ENCODE measurements at regions not wholly inside any gene's neighbourhood (a gene's known extent, or its start where the extent isn't known, plus 50 kb on each side); places are given as distances from the start of the nearest gene placed in this dataset.

GRCh38 chr18:41529093-41529492 is 425.9 kb upstream of the PIK3C3 start:
- TF ChIP-seq CTCF (IDR thresholded peaks at IDR 0.05; ENCODE audit: low read depth, low read length) (no peak), MAX (IDR thresholded peaks at IDR 0.05; ENCODE audit: low read depth, low read length) (no peak)
